Stimulated activated CD4-positive, alpha-beta T cell treated with anti-CD3 and anti-CD28 coated beads, Interleukin-2, amount 100 ng/mL, for 48 hours (primary cell): ENCODE measurements at regions not wholly inside any gene's neighbourhood (a gene's known extent, or its start where the extent isn't known, plus 50 kb on each side); places are given as distances from the start of the nearest gene placed in this dataset.

Experiments used
- DNase-seq, 2 donors: peaks; one replicate each; pipeline ENCODE4 v3.0.0-alpha.2; 2020

DNA sequence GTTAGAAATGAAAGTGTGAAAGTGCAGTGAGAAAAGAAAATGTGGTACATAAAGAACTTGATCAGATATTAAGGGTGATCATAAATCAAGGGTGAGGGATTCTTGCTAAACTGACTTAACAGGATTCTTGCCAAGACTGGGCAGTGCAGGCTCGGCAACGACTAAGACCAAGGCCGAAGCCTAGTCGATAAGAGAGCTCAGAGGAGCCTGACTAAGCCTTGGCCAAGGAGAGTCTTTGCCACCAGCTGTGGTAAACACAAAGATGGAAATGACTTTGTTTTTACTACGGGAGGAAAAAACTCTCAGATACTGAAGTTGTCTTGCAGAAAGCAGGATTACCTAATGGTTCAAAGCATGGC, 196.6 kb downstream of the LY86 start:
- no peak for DNase-seq

DNA sequence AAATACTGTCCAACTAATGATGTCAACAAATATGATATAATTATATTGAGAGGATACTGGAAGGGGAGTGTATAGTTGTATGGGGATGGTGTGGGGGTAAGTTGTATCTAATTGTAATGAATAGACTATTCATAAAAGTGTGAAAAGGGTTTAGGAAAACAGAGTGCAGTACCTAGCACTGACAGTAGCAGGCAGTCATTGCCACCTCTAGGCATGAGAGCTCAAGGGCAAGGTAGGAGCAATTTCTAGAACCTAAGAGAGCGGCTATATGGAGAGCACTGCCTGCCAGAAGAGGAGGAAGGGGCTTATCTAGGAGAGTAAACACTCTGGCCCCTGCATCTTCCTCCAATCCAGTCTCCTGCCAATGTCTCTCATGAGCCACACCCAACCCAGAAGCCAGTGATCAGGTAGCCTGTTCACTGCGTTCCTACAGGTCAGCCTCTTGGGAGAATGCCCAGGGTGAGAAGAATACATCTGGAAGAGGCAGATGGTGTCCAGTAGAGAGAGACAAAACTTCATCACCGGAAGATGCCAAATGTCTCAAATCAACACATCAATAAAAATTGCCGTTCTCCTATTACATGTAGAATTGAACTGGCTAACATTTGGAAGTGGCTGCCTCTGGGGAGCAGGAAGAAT, 200.0 kb downstream of the LY86 start:
- no peak for DNase-seq

DNA sequence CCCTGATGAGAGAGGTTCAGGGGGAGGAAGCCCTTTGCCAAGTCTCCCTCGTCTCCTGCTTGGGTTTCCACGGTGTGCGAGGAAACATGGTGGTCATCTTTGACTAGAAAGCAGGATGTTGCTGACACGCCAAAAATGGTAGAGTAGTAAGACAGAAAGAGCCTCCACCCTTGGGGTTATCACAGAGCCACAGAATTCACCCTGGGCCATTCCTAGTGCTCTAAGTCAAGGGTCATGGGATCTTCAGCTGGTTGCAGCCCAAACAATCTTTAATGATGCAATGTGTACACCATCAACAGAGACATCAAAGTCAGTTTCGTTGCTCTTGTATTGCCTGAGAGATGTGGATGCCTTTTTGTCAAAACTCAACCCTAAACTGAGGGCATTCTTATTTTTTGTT, 201.9 kb downstream of the LY86 start:
- no peak for DNase-seq

DNA sequence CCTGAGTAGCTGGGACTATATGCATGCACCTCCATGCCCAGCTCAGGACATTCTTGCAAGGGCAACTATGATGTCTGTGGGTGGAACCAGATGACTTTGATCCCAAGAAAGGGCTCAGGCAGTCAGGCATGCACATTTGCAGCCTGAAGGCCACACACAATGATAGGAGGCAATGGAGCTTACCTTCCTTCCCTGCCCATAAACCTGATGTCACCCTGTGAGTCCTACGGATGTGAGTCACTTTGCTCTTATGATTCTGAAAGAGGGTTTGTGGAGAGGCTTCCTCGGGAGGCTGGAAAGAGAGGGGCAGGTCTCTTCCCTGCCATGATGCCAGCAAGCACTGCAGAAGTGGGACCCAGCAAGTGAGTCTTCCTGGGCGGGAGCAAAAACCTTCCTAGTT, 202.4 kb downstream of the LY86 start:
- DNase-seq, result no peak

DNA sequence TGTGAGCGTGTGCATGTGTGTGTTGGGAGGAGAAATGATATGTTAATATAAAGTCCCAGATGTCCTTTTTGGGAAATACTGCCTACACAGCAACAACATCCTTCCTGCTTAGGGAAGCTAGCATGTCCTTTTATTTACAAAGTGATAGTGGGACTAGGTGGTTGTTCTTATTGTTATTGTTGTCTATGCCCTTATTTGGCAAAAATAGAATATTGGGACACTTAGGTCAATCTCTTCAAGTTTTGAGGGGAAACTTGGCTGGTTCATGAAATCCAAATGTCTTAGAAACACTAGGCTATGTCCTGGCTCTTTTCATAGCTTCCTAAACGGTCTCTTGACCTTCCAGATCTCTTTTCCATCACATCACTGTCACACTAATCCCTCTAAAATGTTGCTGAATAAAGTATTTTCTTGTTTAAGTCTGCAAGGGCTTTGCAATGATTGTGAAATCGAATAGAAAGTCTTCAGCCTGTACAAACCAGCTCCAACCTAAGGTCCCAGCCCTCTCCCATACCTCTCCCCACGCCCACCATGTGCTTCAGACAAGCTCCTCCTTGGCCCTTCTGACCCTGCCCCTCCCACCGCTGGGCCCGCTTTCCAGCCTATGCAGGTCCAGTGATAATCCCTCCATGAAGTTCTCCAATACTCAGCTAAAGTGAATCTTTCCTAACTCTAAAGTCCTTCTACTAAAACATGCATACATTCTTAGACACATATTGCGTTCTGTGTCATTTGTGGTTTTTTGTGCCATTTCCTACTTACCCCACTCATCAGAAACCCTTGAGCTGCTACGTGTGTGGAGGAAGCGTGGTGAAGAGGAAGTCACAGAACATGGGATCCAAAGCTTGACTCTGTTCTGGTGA, 205.1 kb downstream of the LY86 start:
- no peak for DNase-seq

DNA sequence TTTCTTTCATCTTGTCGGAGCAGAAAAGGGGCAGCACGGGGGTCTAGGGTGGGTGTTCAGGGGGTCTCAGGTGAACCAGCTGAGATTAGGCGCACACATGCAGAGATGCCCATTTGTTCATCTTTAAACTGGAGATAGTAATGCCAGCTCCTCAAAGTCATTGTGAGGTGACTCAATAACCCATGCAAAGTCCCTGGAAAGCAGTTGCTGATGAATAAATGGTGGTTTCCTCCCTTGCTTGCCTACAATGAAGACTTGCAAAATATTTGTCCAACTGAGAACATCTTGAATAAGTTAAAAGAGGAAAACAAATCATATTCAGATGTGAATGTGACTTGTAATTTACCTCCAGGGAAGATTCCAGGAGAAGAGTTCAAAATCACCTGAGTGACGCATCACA, 206.9 kb downstream of the LY86 start:
- DNase-seq, result no peak

DNA sequence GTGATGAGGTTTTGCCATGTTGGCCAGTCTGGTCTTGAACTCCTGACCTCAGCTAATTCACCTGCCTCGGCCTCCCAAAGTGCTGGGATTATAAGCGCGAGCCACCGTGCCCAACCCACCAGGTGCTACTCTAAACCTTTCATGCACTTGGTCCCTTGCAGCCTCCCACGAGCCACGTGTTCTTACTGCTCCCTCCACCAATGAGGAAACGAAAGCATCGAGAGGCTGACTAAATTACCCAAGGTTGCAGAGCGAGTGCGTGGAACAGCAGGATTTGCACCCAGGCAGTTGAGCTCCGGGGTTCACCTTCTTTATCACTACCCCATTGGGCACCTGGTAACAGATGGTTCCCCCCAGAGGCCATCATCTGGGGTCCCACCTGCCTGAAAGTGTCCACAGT, 208.3 kb downstream of the LY86 start:
- DNase-seq, result no peak

DNA sequence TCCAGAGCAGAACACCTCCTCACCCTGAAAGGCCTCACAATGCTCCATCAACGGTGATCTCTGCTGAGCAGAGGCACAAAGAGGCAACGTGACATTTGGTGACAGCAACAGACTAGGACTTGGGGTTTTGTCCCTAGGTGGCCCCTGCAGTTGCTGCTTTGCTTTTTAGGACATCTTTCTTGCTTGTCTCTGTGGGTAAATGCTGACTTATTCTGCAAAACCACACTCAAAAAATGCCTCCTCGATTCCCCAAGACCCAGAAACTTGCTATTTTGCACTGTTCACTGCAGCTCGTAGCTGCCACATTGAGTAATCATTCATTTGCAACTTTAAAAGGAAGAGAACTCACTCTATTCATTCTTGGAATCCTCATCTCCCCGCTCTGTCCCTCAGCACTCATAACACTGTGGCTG, 209.9 kb downstream of the LY86 start:
- no peak for DNase-seq

DNA sequence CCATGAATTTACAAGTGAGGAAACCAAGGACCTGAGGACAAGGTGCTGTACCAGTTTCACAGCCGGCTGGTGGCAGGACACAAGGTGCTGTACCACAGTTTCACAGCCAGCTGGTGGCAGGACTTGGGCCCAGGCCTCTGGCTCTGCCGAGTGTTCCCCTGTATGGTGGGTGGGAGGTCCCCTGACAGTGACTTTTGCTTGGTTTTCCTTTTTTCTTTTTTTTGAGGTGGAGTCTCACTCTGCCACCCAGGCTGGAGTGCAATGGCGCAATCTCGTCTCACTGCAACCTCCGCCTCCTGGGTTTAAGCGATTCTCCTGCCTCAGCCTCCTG, 212.4 kb downstream of the LY86 start:
- no peak for DNase-seq

DNA sequence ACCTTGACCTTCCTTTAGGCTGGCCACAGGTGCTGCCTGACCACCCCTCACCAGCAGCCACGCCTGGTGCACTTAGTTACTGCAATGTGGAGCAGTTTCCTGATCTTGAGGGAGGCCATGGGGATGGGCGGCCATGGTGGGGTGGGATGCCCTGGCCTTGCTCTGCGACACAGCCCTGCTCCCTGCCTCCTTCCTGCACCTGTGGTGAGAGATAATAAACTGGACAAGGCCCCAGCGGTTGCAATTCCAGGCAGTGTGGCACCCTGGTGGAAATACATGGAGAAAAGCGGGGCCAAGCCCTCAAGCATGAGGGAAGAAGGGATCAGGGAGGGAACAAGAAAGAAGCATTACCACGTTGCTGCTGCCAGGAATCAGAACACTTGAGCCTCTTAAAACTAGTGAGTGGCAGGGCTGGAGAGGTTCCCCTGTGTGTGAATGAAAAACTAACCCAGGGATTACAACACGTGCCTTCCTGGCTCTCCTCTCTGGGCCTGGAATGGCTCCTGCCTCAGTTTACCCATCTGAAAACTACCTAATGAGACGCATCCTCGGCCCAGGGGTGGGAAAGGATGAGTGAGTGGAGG, 213.2 kb downstream of the LY86 start:
- DNase-seq, result no peak

DNA sequence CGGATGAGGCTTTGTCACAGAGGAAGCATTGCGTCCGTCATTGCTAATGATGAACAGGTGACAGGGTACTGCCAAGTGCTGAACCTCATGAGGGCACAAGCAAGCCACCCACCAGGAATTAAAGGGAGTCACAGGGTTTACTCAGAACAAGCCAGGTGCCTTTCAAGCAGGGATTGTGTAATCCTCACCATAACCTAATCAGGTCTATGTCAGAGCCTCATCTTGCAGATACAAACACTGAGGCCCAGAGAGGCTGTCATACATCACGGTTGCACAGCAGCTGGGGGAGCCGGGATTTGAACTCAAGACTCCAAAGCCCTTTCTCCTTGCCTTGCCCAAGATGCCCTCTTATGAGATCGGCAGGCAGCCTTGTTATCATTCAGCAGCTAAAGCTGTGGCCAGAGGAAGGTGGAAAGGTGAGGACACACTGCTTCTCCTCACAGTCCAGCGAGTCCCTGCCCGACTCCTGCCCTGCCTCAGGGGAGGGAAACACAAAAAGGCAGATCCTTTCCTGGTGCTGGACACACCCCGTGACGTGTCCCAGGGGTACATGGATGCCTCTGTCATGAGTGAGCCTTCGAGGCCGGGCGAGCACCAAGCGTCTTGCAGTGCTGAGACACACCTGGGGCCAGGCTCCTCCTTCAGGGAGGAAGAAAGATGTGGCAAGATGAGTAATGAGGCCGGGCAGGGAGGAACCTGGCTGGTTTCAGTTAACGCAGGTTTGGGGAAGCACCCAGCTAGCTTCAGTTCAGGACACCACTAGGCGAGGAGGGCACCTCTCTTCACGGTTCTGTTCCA, 214.9 kb downstream of the LY86 start:
- DNase-seq, result no peak

DNA sequence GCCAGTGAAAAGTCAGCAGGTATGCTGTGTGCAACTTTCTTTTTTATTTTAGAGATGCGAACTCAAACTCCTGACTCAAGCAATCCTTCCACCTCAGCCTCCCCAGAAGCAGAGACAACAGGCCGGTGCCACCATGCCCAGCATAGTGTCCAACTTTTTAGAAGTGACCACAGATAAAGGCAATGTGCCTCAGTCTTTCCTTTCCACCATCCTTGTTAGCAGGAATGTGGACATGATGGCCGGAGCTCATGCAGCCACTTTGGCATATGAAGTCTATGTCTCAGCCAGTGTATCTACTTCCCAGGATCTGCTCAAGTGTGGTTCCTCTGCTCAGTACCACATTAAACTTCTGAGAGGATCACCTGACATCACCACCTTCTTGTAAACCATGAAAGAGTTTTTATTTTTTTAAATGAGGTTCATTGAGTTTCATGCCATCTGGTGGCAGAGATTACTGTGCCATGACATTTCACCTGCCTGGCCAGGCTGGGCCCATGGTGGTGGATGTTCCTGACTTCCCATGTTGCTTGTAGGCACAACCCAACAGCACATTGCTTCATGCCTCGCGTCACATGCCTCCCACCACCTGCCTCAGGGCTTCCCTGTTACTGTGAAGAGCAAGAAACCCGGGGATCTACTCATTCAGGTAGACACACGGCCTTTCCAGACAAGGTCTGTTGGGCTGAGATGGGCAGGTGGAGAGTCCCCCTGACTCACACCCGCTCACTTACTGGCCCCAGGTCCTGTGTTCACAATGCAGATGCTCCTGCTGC, 216.5 kb downstream of the LY86 start:
- DNase-seq, result no peak

DNA sequence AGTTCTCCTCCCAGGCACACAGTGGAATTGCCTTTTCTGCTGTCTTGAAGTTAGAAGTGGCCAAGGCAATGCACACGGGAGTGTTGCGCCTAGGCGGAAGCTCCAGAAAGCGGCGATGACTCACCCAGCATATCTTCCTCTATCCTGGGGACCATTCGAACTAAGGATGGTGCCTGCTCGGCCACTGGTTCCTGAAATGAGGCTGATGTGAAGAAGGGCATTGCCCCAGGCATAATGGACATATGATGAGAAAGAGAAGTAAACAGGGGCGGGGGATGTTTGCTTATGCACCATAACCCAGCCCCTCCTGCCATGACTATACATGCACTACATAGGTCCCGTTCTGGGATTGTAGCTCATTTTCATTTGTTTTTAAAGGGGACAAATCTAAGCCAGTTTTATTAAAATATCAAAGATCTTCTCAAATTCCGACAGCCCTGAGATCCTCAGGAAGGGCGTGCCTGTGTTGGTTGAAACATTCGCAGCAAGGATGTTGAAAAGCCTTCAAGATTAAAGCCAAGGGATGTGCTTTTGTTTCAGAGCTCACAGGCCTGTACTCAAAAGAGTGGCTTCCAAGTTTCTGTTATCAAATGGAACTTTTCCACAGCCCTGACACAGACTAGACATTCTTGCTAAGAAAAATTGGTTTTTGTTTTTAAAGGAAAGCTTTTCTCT, 218.5 kb downstream of the LY86 start:
- no peak for DNase-seq

DNA sequence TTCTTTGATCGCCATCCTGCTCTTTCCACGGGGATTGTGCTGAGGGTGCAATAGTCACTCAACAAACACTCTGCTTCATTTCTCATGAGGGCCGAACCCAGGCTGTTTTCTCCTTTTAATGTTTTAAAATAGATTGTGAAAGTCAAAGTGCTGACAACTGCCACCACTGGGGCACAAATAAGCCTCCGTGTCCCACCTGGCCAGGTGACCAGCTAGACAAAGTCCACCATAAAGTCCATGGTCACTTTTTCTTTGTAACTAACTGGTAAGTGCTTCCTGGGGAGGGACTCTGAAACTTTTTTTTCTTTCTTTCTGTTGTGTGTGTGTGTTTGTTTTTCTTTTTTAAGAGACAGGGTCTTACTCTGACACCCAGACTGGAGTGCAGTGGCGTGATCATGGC, 219.8 kb downstream of the LY86 start:
- no peak for DNase-seq

DNA sequence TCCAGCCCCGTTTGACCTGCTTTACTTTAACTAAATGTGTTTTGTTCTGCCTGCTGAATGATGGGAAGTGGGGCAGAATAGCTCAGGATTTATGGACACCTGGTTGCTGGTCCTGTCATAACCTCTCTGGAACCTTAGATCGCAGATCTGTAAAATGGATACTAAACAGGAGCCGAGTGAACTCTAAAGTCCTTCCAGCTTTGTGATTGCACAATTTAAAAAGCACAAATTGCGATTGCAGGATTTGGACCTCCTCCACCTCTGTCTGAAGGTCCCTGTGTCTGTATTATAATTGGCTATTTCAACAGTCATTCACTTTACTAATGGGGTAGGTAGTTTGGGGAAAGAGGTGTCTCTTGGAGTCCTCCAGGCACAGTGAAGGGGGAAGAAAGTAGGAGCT, 220.4 kb downstream of the LY86 start:
- DNase-seq, result no peak

DNA sequence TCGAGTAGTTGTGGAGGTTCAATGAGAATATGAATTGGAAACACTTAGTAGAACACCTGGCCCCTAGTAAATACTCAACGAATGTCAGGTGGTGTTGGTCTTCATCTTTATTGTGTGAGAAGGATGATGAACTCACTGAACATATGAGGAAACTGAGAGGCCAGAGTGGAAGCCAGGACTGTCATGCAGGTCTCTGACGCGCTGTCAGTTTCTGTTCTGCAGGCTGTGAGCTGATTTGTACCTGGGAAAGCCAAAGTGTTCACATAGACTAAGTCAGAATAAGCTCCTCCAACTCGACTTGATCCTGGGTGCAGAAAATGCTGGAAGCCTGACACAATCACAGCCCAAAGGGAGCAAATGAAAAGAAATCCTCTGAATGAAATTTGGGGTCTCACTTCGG, 222.2 kb downstream of the LY86 start:
- DNase-seq, result no peak

DNA sequence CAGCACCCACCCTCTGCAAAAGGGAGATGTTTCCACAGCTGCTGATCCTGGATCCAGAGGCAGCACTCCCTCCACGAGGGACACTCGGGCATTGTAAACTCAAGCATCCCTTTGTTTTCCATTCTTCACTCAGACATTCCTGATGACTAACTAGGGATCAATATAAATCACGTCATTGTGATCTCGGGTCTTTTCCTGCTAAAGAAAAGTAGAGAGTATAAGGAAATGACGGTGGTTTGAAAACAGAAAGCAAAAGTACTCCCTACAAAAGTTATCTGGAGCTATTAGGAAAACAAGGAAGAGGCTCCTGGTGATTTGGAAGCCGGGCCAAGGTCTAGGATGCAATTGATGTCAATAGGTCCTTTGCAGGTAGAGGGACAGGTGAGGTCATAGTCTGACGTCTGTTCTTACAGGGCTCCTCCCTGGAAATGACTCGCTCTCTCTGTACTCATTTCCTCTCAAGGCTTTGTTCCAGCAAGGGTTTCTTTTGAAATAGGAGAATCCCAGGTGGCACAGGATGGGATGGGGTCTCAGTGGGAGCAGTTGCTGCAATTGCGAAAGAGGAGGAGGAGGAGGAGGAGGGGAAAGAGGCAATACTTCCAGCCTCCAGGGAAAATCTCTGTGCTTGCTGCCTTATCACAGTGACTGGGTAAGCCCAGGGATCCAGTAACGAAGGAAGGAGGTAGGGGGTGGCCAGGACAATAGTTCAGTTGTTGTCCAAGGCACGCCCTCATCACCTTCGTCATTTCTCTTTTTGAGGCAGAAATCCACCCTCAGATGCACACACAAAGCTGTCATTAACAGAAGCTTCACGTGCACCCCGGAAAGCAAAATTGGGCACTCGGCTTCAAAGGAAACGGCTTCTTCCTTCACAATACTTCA, 222.8 kb downstream of the LY86 start:
- DNase-seq, result no peak

DNA sequence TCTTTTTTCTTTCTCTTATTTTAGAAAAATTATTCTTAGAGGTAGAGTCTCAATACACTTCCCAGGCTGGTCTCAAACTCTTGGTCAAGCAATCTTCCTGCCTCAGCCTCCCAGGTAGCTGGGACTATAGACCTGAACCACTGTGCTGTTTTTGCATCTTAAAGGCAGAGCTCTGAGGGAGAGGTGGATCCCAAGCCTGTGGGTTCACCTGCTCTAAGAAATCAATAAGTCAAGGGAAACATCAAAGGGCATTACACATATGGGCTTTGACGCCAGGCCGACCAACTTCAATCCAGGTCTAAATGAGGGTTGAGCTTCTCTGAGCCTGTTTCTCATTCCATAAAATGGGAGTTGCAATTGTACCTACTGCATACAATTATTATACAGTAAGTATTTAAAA, 223.9 kb downstream of the LY86 start:
- DNase-seq, result no peak

DNA sequence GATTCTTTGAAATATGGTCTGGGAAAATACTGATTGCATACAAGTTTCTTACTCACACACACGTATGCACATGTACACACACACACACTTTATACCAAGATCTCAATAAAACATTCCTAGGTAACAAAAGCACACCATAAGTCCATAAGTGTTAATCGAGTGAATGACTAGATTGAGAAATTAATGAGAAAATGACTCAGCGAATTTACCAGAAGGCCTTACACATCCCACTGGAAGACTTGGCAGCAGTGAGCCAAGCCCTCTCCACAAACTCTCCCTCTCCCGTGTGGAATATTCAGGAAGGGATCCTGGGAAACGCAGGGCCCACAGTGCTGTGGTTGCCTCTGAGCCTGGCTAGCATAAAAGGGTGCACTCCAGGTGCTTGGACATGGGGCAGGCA, 227.2 kb downstream of the LY86 start:
- no peak for DNase-seq

DNA sequence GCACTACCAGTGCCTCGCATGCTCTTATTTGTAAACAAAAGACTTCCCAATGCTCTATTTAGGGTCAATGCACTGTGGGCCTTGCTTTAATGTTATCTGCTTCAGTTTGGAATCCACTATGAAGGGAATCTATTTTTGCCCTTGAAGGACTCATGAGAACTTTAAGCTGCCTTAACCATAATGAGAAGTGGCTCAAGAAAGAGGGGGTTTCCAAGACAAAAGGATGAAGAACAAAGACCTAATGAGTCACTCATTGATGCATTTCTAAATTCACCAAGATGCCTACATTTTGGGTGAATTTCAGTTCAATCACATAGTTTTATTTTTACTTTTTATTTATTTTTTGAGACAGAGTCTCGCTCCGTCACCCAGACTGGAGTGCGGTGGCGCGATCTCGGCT, 228.2 kb downstream of the LY86 start:
- DNase-seq, result no peak

DNA sequence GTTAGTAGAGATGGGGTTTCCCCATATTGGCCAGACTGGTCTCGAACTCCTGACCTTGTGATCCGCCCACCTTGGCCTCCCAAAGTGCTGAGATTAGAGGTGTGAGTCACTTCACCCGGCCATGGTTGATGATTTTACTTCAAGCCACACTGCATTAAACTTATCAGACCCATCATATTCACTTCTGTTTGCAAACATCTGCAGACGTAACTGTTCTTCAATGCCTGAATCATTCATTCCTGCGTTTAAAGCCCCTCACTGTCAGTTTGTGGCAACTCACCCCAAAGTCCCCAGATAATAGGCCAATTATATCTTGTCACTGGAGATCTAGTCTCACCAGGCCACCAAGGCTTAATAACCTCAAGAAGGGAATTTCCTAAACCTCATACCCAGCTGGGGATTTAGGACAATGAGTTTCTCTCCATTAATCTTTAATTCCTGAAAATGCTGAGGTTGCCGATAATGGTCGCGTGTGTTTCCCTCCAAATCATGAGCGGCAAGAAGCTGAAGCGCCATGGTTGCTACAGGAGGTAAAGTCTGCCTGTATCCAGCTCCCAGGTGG, 229.6 kb downstream of the LY86 start:
- DNase-seq, result no peak
